ACC112 (cell line): ENCODE measurements at regions not wholly inside any gene's neighbourhood (a gene's known extent, or its start where the extent isn't known, plus 50 kb on each side); places are given as distances from the start of the nearest gene placed in this dataset.

Source experiments
- H2AFZ ChIP-seq: fragments of 200-600 bp; sonication (generic); one replicate; pipeline ENCODE4 v1.6.0; 2017; ENCODE audit warnings: antibody characterized with exemption, low read length; ENCODE audit not compliant: unreplicated experiment
- H3K27ac ChIP-seq: fragments of 200-600 bp; sonication (generic); 2 replicates; pipeline ENCODE4 v1.5.1; 2014; ENCODE audit warnings: low read depth, mild to moderate bottlenecking, antibody characterized with exemption, low read length, moderate library complexity
- H3K27me3 ChIP-seq: fragments of 200-600 bp; sonication (generic); 2 replicates; pipeline ENCODE4 v1.6.1; 2014; ENCODE audit warnings: mild to moderate bottlenecking, antibody characterized with exemption, low read length, moderate library complexity, mixed read lengths; ENCODE audit not compliant: insufficient read depth
- H3K36me3 ChIP-seq: fragments of 200-600 bp; sonication (generic); 2 replicates; pipeline ENCODE4 v1.6.1; 2016; ENCODE audit warnings: mild to moderate bottlenecking, antibody characterized with exemption, low read length, moderate library complexity, mixed read lengths; ENCODE audit not compliant: insufficient read depth
- H3K4me1 ChIP-seq: fragments of 200-600 bp; sonication (generic); one replicate; pipeline ENCODE4 v1.6.1; 2016; ENCODE audit warnings: low read length, mixed read lengths; ENCODE audit not compliant: insufficient read depth, unreplicated experiment, control insufficient read depth
- H3K4me3 ChIP-seq: fragments of 200-600 bp; sonication (generic); 2 replicates; pipeline ENCODE4 v1.5.1; 2014; ENCODE audit warnings: mild to moderate bottlenecking, low read depth, low read length
- H3K79me2 ChIP-seq: fragments of 200-600 bp; sonication (generic); one replicate; pipeline ENCODE4 v1.6.0; 2016; ENCODE audit warnings: low read length; ENCODE audit not compliant: control insufficient read depth, unreplicated experiment, insufficient read depth

DNA sequence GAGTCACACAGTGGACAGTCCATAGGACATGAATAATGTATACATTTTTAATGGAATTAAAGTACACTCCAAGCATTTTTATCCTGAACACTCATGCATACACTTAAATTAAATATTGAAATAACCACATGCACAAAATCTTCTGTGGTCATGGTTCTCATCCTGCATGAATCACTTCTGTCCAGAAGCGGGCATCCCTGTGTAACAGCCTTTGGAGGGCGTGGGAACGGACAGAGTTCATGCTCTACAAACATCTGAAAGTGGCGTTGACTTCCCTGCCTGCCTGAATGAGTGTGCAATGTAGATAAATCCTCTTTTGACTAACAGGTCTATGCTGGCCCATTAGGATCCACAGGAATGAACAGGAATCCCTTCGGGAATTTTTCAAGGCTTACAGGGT is 780.2 kb downstream of the BRD1 start:
- Histone ChIP-seq H3K27me3 (no peaks in the 10 kb centered on the region), H3K36me3 (no peaks in the 10 kb centered on the region), H3K4me3 (no peak overlapping the region), H3K79me2 (no peaks in the 10 kb centered on the region), H3K4me1 (no peaks in the 10 kb centered on the region), H2AFZ (no peak overlapping the region), H3K27ac (no peak overlapping the region)

DNA sequence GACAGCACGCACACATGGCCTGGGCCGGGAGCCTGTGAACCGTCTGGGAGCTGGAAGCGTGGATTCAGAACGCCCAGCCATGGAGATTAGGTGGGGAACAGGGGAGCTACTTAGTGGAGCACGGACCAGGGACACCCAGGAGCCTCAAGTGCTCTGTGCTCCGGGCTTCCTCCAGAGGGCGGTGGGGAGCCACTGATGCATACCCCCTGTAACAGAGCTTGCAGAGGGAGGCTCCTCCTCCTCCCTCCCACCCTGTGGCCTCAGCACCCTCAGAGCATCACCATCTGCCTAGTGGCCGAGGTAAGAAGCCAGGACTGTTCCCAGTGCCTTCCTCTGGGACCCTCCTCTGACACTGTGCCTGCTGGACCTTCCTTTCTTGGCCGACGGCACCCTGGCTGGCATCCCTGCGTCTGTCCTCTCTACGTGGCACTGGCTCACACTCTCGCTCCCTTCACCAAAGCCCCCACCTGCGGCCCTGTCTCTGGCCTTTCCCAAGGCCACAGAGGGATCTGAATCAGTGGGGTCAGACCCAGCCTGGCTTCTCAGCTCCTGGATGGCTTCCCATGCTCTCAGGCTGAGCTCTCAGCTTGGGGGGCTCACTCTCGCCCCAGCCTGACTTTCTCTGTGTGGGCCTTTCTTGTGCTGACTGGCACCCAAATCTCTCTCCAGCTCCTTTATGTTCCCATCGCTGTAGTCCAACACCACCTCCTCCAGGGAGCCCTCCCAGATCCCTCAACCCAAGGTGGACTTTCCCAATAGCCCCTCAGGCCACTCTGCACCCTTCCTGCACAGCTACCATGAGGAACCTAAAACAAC is 780.9 kb downstream of the BRD1 start:
- no peaks in the 10 kb centered on the region for H3K79me2 ChIP-seq
- H3K36me3 ChIP-seq, result no peaks in the 10 kb centered on the region
- H2AFZ ChIP-seq, result no peak overlapping the region
- H3K27me3 ChIP-seq, result no peaks in the 10 kb centered on the region
- no peak overlapping the region for H3K4me3 ChIP-seq
- no peak overlapping the region for H3K27ac ChIP-seq
- H3K4me1 ChIP-seq, result no peaks in the 10 kb centered on the region

DNA sequence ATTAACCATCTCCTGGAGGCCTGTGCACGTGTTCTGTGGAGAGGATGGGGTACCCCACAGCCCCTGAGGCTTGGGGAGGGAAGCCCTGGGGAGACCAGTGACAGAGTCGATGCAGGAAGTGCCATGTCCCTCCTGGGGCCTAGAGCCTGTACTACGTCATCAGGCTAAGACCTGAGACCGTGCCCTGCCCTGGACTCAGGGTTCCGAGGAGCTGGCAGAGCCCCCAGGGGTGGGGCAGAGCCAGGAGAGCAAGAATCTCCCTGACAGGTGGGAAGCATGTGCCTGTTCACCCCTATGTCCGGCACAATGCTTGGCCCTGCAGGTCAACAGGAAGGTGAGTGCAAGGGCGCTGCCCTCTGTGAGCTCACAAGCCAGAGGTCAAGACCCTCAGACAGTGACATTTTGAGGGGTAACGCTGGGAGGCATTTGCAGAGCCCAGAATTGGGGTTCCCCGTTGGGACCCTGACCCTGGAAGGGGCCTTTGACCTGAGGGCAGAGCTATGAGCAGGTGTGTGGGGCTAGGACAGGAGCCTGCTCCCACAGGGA is 781.6 kb downstream of the BRD1 start:
- no peaks in the 10 kb centered on the region for H3K36me3 ChIP-seq
- no peak overlapping the region for H3K4me3 ChIP-seq
- H2AFZ ChIP-seq, result no peak overlapping the region
- H3K79me2 ChIP-seq, result no peaks in the 10 kb centered on the region
- H3K4me1 ChIP-seq, result no peaks in the 10 kb centered on the region
- no peak overlapping the region for H3K27ac ChIP-seq
- H3K27me3 ChIP-seq, result no peaks in the 10 kb centered on the region

DNA sequence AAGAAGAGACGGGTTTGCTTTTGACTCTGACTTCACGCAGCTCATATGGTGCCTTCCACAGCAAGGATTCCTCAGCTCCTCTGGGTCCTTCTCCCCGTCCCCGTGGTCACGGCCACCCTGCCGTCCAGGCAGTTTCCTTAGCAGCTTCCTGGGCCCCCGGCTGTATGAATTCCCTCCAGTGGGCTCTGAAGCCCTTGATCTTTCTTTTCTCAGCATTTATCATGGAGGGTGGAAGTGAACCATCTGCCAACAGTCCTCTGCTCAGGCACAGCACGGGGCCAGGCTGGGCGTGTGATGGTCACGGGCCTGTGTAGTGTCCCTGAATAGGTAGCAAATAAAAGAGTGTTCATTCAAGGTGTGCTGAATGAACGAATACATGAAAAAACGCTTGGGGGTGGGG is 782.4 kb downstream of the BRD1 start:
- Histone ChIP-seq H3K4me1 (no peaks in the 10 kb centered on the region), H3K79me2 (no peaks in the 10 kb centered on the region), H2AFZ (no peak overlapping the region), H3K27ac (no peak overlapping the region), H3K4me3 (no peak overlapping the region), H3K27me3 (no peaks in the 10 kb centered on the region), H3K36me3 (no peaks in the 10 kb centered on the region)

DNA sequence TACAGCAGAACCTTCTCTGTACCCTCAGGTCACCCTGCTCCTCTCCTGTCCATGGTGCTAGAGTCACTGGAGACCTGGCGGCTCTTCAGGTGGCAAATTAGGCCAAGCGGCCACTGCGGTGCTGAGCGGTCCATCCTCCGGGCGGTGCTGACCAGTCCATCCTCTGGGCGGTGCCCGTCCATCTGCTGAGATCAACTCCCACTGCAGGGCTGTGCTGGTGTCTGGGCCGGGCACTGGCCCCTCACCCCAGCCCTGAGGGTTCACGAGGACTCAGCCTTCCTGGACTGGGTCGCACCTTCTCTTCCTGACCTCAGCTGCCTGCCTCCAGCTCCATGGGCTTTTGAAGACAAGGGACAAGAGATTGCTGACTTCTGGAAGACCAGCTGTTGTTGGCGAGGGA is 782.9 kb downstream of the BRD1 start:
- no peaks in the 10 kb centered on the region for H3K27me3 ChIP-seq

DNA sequence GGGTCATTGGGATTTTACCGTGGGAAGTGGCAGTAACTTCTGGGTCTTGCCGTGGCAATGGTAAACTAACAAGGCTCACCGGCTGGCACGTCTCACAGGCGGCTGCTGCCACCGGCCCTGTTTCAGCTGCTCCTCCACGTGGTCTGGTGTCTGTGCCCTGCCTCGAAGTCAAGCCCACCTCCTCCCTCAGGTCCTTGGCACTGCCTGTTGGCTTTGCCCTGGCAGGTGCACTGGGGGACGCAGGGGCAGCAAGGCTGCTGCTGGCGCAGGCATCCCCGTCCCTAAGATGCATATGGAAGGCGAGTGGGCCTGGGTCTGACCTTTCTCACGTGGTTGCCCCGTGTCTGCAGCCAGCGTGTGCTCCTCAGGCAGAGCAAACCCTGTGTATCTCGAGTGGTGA is 783.6 kb downstream of the BRD1 start:
- Histone ChIP-seq H3K36me3 (no peaks in the 10 kb centered on the region), H3K27ac (no peak overlapping the region)

More for the DNA sequence above, 782.9 kb downstream of the BRD1 start:
- Histone ChIP-seq H3K79me2 (no peaks in the 10 kb centered on the region), H2AFZ (no peak overlapping the region), H3K36me3 (no peaks in the 10 kb centered on the region), H3K4me3 (no peak overlapping the region), H3K27ac (no peak overlapping the region), H3K4me1 (no peaks in the 10 kb centered on the region)

DNA sequence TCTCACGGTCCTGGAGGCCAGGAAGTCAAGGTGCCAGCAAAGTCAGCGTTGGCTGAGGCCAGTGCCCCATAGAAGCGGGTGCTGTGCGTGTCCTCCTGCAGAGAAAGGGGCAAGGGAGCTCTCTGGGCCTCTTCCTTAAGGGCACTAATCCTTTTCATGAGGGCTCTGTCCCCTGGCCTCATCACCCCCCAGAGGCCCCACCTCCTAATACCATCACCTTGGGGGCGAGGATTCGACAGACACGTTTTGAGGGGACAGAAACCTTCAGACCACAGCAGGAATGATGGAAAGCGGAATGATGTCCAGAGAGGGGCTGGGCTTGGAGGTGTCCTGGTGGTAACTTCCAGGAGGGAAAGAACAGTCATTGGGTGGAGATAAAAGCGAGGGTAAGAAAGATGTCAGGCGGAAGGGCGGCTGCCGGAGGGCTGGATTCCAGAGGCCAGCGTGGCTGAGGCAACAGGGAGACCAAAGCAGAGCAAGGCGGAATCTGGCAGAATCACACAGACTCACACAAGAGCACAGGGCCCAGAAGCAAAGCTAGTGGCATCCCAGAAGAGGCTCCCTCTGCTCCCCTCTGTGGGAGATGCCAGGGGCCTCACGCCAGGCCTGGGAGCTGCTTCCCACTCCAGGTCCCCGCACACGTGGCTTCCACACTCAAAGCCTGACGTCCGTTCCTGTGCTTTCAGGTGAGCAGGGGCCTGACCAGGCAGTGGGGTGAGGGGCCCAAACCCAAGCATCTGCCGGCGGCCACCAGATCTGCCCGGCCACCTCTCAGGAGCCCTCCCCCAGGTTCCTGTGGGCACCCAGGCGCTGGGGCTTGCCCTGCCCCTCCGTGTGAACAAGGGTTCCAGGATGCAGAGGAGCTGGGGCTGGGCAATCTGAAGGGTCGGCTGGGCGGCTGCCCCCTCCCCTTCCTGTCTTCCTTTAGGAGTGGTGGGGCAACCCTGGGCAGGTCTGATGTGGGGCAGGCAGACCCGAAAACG is 784.5 kb downstream of the BRD1 start:
- H3K27me3 ChIP-seq, result no peaks in the 10 kb centered on the region
- H2AFZ ChIP-seq, result no peak overlapping the region
- H3K36me3 ChIP-seq, result no peaks in the 10 kb centered on the region
- no peaks in the 10 kb centered on the region for H3K4me1 ChIP-seq
- H3K27ac ChIP-seq, result no peak overlapping the region
- H3K79me2 ChIP-seq, result no peaks in the 10 kb centered on the region
- H3K4me3 ChIP-seq, result no peak overlapping the region

More for the DNA sequence above, 783.6 kb downstream of the BRD1 start:
- H3K27me3 ChIP-seq, result no peaks in the 10 kb centered on the region
- no peaks in the 10 kb centered on the region for H3K4me1 ChIP-seq
- no peak overlapping the region for H3K4me3 ChIP-seq
- no peak overlapping the region for H2AFZ ChIP-seq
- H3K79me2 ChIP-seq, result no peaks in the 10 kb centered on the region

DNA sequence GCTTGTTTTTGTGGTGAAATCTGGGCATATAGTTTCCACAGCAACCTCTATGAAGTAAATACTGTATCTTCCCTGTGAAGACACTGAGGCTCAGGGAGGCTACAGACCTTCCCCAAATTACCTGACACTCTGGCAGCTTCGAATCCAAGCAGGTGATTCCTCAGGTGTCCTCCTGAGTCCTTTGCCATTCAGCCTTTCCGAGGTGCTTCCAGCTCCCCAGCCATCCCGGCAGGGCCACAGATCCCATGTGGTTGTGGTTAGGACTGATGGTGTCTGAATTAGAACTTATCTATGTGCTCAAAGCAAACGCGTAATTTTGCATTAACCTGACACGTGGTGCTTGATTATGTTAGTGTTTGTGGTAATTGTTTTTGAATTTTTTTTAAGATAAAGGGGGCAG is 785.6 kb downstream of the BRD1 start:
- H3K79me2 ChIP-seq, result no peaks in the 10 kb centered on the region
- no peaks in the 10 kb centered on the region for H3K27me3 ChIP-seq
- H2AFZ ChIP-seq, result no peak overlapping the region
- H3K4me1 ChIP-seq, result no peaks in the 10 kb centered on the region
- H3K4me3 ChIP-seq, result no peak overlapping the region
- H3K27ac ChIP-seq, result no peak overlapping the region
- H3K36me3 ChIP-seq, result no peaks in the 10 kb centered on the region

DNA sequence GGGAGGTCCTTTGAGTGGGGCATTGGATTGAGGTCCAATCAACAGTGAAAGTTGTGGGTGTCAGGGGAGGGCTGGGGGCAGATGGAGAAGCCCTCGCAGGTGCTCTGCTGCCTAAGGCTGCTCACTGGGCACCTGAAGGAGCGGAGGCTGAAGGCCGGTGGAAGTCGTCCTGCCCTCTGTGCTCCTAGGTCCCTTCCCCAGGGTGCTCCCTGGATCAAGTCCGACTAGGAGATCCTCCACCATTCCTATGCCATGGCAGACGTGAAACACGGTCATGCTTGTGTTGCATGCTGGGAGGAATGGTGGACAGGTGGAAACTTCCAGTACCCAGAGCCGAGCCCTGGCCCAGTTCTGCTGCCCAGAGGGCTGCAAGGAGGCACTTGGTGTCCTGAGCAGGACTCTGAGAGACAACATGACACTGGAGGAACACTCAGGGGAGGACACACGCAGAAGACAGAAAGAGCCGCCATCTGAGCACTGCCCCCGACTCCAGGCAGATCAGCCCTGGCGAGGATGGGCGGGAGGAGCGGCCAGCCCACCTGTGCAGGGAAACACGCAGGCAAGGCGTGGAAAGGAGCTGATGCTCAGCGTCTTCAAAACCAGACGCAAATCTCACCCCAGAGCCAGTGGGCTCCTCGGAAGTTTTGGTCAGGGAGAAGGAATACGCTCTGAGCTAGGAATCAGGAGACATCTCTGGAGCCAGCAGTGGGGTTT is 786.8 kb downstream of the BRD1 start:
- Histone ChIP-seq H3K4me3 (no peak overlapping the region), H2AFZ (no peak overlapping the region), H3K4me1 (no peaks in the 10 kb centered on the region), H3K36me3 (no peaks in the 10 kb centered on the region), H3K79me2 (no peaks in the 10 kb centered on the region), H3K27me3 (no peaks in the 10 kb centered on the region), H3K27ac (no peak overlapping the region)

DNA sequence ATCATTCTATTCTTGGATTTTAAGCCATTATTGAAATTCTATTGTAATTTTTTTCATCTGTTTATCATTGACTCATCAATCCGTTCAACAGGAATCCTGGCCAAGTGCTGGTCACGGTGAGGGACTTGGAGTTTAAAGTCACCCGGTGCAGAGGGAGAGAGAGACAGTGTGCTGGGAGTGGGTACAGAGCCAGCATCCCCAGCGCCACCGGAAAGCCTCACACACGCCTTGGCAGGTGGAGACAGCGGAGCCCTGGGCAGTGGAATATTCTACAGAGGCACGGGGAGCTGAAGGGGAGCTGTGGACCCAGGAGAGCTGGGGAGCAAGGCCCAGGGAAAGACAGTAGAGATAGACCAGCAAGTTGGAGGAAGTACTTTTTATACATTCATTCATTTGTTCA is 787.6 kb downstream of the BRD1 start:
- Histone ChIP-seq H3K27ac (no peak overlapping the region), H3K36me3 (no peaks in the 10 kb centered on the region), H3K79me2 (no peaks in the 10 kb centered on the region), H2AFZ (no peak overlapping the region), H3K4me3 (no peak overlapping the region), H3K4me1 (no peaks in the 10 kb centered on the region), H3K27me3 (no peaks in the 10 kb centered on the region)
